ENCODE measurements at regions not wholly inside any gene's neighbourhood (a gene's known extent, or its start where the extent isn't known, plus 50 kb on each side); places are given as distances from the start of the nearest gene placed in this dataset.

- Histone ChIP-seq H3K27me3 (ENCODE audit: control insufficient read depth, insufficient read depth, low read length, poor library complexity, severe bottlenecking) (no peaks in the 10 kb centered on the region), H3K9me3 (ENCODE audit: control insufficient read depth, low read length) (peaks cover 16% of the 10 kb centered on the region), H3K4me1 (ENCODE audit: control insufficient read depth, insufficient read depth, low read length) (no peaks in the 10 kb centered on the region), H3K9ac (ENCODE audit: extremely low read depth, low read length, poor library complexity, severe bottlenecking) (no peak overlapping the region), H3K36me3 (ENCODE audit: control insufficient read depth, insufficient read depth, low read length) (no peaks in the 10 kb centered on the region), H3K27ac (ENCODE audit: low read depth, low read length) (no peak overlapping the region), H3K4me3 (ENCODE audit: low read length) (no peak overlapping the region)
- Mint-ChIP-seq H3K4me1 (no peaks in the 10 kb centered on the region), H3K36me3 (ENCODE audit: low read depth) (peaks cover 7% of the 10 kb centered on the region), H3K27ac (no peak overlapping the region), H3K4me3 (no peak overlapping the region), H3K27me3 (ENCODE audit: insufficient read depth) (peaks cover 2% of the 10 kb centered on the region), H3K9me3 (peaks cover 29% of the 10 kb centered on the region)
- no peak for DNase-seq
- TF ChIP-seq CTCF (conservative IDR thresholded peaks at IDR 0.05): no peak
Measured at GRCh38 chr3:190990898-190991297, 128.4 kb upstream of the GMNC start.

DNA sequence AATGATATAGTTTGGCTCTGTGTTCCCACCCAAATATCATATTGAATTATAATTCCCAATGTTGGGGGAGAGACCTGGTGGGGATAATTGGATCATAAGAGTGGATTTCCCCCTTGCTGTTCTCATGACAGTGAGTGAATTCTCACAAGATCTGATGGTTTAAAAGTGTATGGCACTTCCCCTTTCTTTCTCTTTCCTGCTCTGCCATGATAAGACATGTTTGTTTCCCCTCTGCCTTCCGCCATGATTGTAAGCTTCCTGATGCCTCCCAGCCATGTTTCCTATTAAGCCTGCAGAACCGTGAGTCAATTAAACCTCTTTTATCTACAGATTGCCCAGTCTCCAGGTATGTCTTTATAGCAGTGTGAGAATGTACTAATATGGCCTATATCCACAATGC lies 126.7 kb upstream of the GMNC start:
- Mint-ChIP-seq H3K36me3 (ENCODE audit: low read depth) (peaks cover 7% of the 10 kb centered on the region), H3K4me1 (no peaks in the 10 kb centered on the region), H3K27ac (no peak overlapping the region), H3K27me3 (ENCODE audit: insufficient read depth) (peaks cover 2% of the 10 kb centered on the region), H3K4me3 (no peak overlapping the region), H3K9me3 (peaks cover 32% of the 10 kb centered on the region)
- Histone ChIP-seq H3K4me1 (ENCODE audit: control insufficient read depth, insufficient read depth, low read length) (no peaks in the 10 kb centered on the region), H3K27me3 (ENCODE audit: control insufficient read depth, insufficient read depth, low read length, poor library complexity, severe bottlenecking) (no peaks in the 10 kb centered on the region), H3K9me3 (ENCODE audit: control insufficient read depth, low read length) (peaks cover 19% of the 10 kb centered on the region), H3K36me3 (ENCODE audit: control insufficient read depth, insufficient read depth, low read length) (no peaks in the 10 kb centered on the region), H3K9ac (ENCODE audit: extremely low read depth, low read length, poor library complexity, severe bottlenecking) (no peak overlapping the region), H3K27ac (ENCODE audit: low read depth, low read length) (no peak overlapping the region), H3K4me3 (ENCODE audit: low read length) (no peak overlapping the region)
- no peak for DNase-seq
- no peak for TF ChIP-seq CTCF (conservative IDR thresholded peaks at IDR 0.05)
- 97% methylated on average over 2 of the region's 2 CpGs; no CpG with 5 or more reads in 1 of the 2 experiments for WGBS, 2 experiments (ENCODE audit: insufficient coverage in 1 of 2, insufficient read length in 1 of 2)

GRCh38 chr3:190988102-190988501 lies 125.6 kb upstream of the GMNC start:
- Mint-ChIP-seq H3K4me1 (no peaks in the 10 kb centered on the region), H3K27ac (no peak overlapping the region), H3K9me3 (peaks cover 32% of the 10 kb centered on the region), H3K27me3 (ENCODE audit: insufficient read depth) (peaks cover 2% of the 10 kb centered on the region), H3K4me3 (no peak overlapping the region), H3K36me3 (ENCODE audit: low read depth) (peaks cover 7% of the 10 kb centered on the region)
- no peak for TF ChIP-seq CTCF (conservative IDR thresholded peaks at IDR 0.05)
- H3K9ac ChIP-seq (ENCODE audit: extremely low read depth, low read length, poor library complexity, severe bottlenecking): no peak overlapping the region
- H3K4me1 ChIP-seq (ENCODE audit: control insufficient read depth, insufficient read depth, low read length): no peaks in the 10 kb centered on the region
- no peak overlapping the region for H3K27ac ChIP-seq (ENCODE audit: low read depth, low read length)
- H3K36me3 ChIP-seq (ENCODE audit: control insufficient read depth, insufficient read depth, low read length): no peaks in the 10 kb centered on the region
- H3K4me3 ChIP-seq (ENCODE audit: low read length): no peak overlapping the region
- no peak for DNase-seq
- peaks cover 19% of the 10 kb centered on the region for H3K9me3 ChIP-seq (ENCODE audit: control insufficient read depth, low read length)
- no peaks in the 10 kb centered on the region for H3K27me3 ChIP-seq (ENCODE audit: control insufficient read depth, insufficient read depth, low read length, poor library complexity, severe bottlenecking)
- 71 to 94% methylated on average over 2 of the region's 2 CpGs for WGBS, 2 experiments (ENCODE audit: insufficient coverage in 1 of 2, insufficient read length in 1 of 2)

Measured in endodermal cell (in vitro differentiated cells).